LNCAP (cell line): ENCODE measurements at regions not wholly inside any gene's neighbourhood (a gene's known extent, or its start where the extent isn't known, plus 50 kb on each side); places are given as distances from the start of the nearest gene placed in this dataset.

ENCODE experiments used
- TF ChIP-seq, protein P1 (sequence below): fragments of 450-650 bp; IDR thresholded peaks from 2 replicates; pipeline ENCODE4 v1.5.1; 2017; ENCODE audit warnings: mild to moderate bottlenecking

- TF ChIP-seq, protein P1, sequence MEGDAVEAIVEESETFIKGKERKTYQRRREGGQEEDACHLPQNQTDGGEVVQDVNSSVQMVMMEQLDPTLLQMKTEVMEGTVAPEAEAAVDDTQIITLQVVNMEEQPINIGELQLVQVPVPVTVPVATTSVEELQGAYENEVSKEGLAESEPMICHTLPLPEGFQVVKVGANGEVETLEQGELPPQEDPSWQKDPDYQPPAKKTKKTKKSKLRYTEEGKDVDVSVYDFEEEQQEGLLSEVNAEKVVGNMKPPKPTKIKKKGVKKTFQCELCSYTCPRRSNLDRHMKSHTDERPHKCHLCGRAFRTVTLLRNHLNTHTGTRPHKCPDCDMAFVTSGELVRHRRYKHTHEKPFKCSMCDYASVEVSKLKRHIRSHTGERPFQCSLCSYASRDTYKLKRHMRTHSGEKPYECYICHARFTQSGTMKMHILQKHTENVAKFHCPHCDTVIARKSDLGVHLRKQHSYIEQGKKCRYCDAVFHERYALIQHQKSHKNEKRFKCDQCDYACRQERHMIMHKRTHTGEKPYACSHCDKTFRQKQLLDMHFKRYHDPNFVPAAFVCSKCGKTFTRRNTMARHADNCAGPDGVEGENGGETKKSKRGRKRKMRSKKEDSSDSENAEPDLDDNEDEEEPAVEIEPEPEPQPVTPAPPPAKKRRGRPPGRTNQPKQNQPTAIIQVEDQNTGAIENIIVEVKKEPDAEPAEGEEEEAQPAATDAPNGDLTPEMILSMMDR = no peak
Measured at GRCh38 chr4:178611062-178611461, 1168.8 kb upstream of the AGA start.

- TF ChIP-seq, protein P1 = no peak
Measured at GRCh38 chr4:178612733-178613132, 1170.5 kb upstream of the AGA start.

DNA sequence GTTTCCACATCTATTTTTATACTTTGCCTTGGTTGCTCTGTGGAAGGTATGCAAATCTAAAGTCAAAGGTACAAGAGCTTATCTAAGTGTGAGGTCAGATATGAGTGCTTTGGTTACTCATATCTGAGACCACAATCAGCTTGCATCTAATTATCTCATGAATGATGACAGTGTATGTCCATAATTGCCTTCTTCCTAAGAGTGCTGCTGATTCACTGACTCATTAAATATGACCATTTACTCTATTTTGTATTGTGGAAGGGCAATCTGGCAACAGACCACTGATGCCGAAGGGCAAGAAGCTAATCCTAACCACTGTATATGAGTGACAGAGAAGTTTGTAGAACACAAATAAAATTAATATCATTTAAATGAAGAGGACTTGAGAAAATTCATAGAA lies 1190.2 kb upstream of the AGA start:
- TF ChIP-seq, protein P1 = no peak

DNA sequence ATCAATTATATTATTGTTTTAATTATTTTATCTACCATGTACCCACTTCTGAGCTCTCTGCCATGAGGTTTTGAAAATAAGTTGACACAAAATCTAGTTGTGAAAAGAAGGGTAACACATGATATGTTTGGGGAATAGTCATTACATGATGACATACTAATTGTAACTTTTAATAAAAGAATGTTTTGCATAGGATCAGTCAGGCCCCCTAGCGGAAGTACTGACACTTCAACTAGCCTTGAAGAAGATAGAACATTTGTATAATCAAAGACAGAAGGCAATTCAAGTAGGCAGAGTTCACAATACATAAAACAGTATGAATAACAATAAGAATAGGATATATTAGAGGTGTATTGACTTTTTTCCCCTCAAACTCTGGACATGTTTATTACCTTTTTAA lies 1191.0 kb upstream of the AGA start:
- TF ChIP-seq, protein P1 = no peak

- TF ChIP-seq, protein P1 = no peak
Measured at GRCh38 chr4:178664621-178665020, 1222.4 kb upstream of the AGA start.

GRCh38 chr4:178665916-178666315 lies 1223.7 kb upstream of the AGA start:
- TF ChIP-seq, protein P1 = no peak

- TF ChIP-seq, protein P1 = no peak
Measured at GRCh38 chr4:178671766-178672165, 1229.5 kb upstream of the AGA start.

DNA sequence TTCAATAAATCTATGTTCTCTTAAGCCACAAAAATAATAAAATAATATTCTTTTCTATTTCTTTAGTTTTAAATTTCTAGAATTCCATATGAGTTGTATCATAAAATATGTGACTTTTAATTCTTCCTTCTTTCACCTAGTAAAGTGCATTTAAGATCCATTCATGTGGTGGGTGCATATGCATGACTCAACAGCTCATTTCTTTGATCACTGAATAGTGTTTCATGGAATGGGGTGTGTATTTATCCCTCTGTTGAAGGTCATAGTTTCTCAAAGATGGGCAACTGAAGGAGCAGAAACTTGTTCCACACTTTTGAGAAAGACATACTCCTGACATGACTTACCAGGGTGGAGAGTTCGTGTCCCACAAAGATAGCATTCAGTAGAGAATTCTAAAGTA lies 1230.3 kb upstream of the AGA start:
- TF ChIP-seq, protein P1 = no peak
